ENCODE measurements at regions not wholly inside any gene's neighbourhood (a gene's known extent, or its start where the extent isn't known, plus 50 kb on each side); places are given as distances from the start of the nearest gene placed in this dataset.
"Not testable (repeated sequence)": the region's sequence is repeated elsewhere in the genome, so short reads cannot be mapped to it uniquely, and the experiment has no call there.

- TF ChIP-seq POLR2AphosphoS5 (IDR thresholded peaks at IDR 0.05) (no peak), EP300 (IDR thresholded peaks at IDR 0.05; ENCODE audit: low read depth) (no peak), POLR2A (IDR thresholded peaks at IDR 0.05) (no peak)
- TF ChIP-seq, protein P1, sequence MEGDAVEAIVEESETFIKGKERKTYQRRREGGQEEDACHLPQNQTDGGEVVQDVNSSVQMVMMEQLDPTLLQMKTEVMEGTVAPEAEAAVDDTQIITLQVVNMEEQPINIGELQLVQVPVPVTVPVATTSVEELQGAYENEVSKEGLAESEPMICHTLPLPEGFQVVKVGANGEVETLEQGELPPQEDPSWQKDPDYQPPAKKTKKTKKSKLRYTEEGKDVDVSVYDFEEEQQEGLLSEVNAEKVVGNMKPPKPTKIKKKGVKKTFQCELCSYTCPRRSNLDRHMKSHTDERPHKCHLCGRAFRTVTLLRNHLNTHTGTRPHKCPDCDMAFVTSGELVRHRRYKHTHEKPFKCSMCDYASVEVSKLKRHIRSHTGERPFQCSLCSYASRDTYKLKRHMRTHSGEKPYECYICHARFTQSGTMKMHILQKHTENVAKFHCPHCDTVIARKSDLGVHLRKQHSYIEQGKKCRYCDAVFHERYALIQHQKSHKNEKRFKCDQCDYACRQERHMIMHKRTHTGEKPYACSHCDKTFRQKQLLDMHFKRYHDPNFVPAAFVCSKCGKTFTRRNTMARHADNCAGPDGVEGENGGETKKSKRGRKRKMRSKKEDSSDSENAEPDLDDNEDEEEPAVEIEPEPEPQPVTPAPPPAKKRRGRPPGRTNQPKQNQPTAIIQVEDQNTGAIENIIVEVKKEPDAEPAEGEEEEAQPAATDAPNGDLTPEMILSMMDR (IDR thresholded peaks at IDR 0.05) = no peak
- H3K4me1 ChIP-seq = peaks cover 0 to 5% (median 0%) of the 10 kb centered on the region in 4 donors
- H3K9me3 ChIP-seq = no peaks in the 10 kb centered on the region
- H3K27me3 ChIP-seq = no peaks in the 10 kb centered on the region
- 89% methylated on average over 1 of the region's 1 CpG for WGBS, 2 donors (ENCODE audit: low coverage in 1 of 2)
- intact Hi-C loops (cut with DNase I; ENCODE audit: low total_unique reads) (no loop called here), in situ Hi-C loops (cut with MboI; ENCODE audit: low pct_ligation_motif_present in 1 of 4, low pct_unique_long_range_greater_than_20kb in 1 of 4, low sequenced_read_pairs in 3 of 4) (no loop called here)
- no peaks in the 10 kb centered on the region for H3K36me3 ChIP-seq
- no peak for DNase-seq
- H3K4me3 ChIP-seq = no peak overlapping the region
- no peak overlapping the region for H3K27ac ChIP-seq
Measured at GRCh38 chr4:146108756-146109155, 66.8 kb upstream of the LSM6 start.

- Histone ChIP-seq H3K4me3 (no peak overlapping the region), H3K36me3 (no peaks in the 10 kb centered on the region), H3K27me3 (no peaks in the 10 kb centered on the region), H3K4me1 (peaks cover 0 to 5% (median 0%) of the 10 kb centered on the region in 4 donors), H3K9me3 (no peaks in the 10 kb centered on the region), H3K27ac (no peak overlapping the region)
- intact Hi-C loops (cut with DNase I; ENCODE audit: low total_unique reads) = no loop called here
- in situ Hi-C loops (cut with MboI; ENCODE audit: low pct_ligation_motif_present in 1 of 4, low pct_unique_long_range_greater_than_20kb in 1 of 4, low sequenced_read_pairs in 3 of 4) = no loop called here
- 90 to 94% methylated on average over 3 of the region's 3 CpGs for WGBS, 2 donors (ENCODE audit: low coverage in 1 of 2)
- TF ChIP-seq, protein P1 (IDR thresholded peaks at IDR 0.05) = no peak
- TF ChIP-seq POLR2A (IDR thresholded peaks at IDR 0.05) (no peak), EP300 (IDR thresholded peaks at IDR 0.05; ENCODE audit: low read depth) (no peak), POLR2AphosphoS5 (IDR thresholded peaks at IDR 0.05) (no peak)
- no peak for DNase-seq
Measured at GRCh38 chr4:146107587-146108240, 67.8 kb upstream of the LSM6 start.

GRCh38 chr4:146105464-146105863 is 70.1 kb upstream of the LSM6 start:
- Histone ChIP-seq H3K9me3 (no peaks in the 10 kb centered on the region), H3K4me3 (no peak overlapping the region), H3K36me3 (no peaks in the 10 kb centered on the region), H3K27ac (no peak overlapping the region), H3K4me1 (peaks cover 0 to 5% (median 0%) of the 10 kb centered on the region in 4 donors), H3K27me3 (no peaks in the 10 kb centered on the region)
- TF ChIP-seq POLR2AphosphoS5 (IDR thresholded peaks at IDR 0.05) = no peak
- no peak for TF ChIP-seq POLR2A (IDR thresholded peaks at IDR 0.05)
- TF ChIP-seq, protein P1 (IDR thresholded peaks at IDR 0.05) = no peak
- TF ChIP-seq EP300 (IDR thresholded peaks at IDR 0.05; ENCODE audit: low read depth) = no peak
- no peak for DNase-seq
- 79% methylated on average over 1 of the region's 1 CpG; no CpG with 5 or more reads in 1 of the 2 donors for WGBS, 2 donors (ENCODE audit: low coverage in 1 of 2)
- in situ Hi-C loops (cut with MboI; ENCODE audit: low pct_ligation_motif_present in 1 of 4, low pct_unique_long_range_greater_than_20kb in 1 of 4, low sequenced_read_pairs in 3 of 4) = no loop called here
- intact Hi-C loops (cut with DNase I; ENCODE audit: low total_unique reads) = no loop called here

GRCh38 chr4:146104541-146104940 is 71.0 kb upstream of the LSM6 start:
- TF ChIP-seq POLR2AphosphoS5 (IDR thresholded peaks at IDR 0.05) = no peak
- TF ChIP-seq EP300 (IDR thresholded peaks at IDR 0.05; ENCODE audit: low read depth) = no peak
- TF ChIP-seq POLR2A (IDR thresholded peaks at IDR 0.05) = no peak
- WGBS, 2 donors (ENCODE audit: low coverage in 1 of 2) = 76 to 87% methylated on average over 3 to 4 of the region's 4 CpGs
- in situ Hi-C loops (cut with MboI; ENCODE audit: low pct_ligation_motif_present in 1 of 4, low pct_unique_long_range_greater_than_20kb in 1 of 4, low sequenced_read_pairs in 3 of 4) (no loop called here), intact Hi-C loops (cut with DNase I; ENCODE audit: low total_unique reads) (no loop called here)
- no peak overlapping the region for H3K4me3 ChIP-seq
- H3K9me3 ChIP-seq = no peaks in the 10 kb centered on the region
- peaks cover 0 to 5% (median 0%) of the 10 kb centered on the region in 4 donors for H3K4me1 ChIP-seq
- DNase-seq = no peak
- no peaks in the 10 kb centered on the region for H3K36me3 ChIP-seq
- H3K27me3 ChIP-seq = no peaks in the 10 kb centered on the region
- H3K27ac ChIP-seq = no peak overlapping the region

GRCh38 chr4:146104052-146104451 is 71.5 kb upstream of the LSM6 start:
- H3K27me3 ChIP-seq; in situ Hi-C loops (cut with MboI; ENCODE audit: low pct_ligation_motif_present in 1 of 4, low pct_unique_long_range_greater_than_20kb in 1 of 4, low sequenced_read_pairs in 3 of 4); intact Hi-C loops (cut with DNase I; ENCODE audit: low total_unique reads); H3K36me3 ChIP-seq; H3K27ac ChIP-seq; DNase-seq; H3K4me1 ChIP-seq; H3K9me3 ChIP-seq; H3K4me3 ChIP-seq: not testable (repeated sequence)
- WGBS, 2 donors (ENCODE audit: low coverage in 1 of 2) = 93 to 97% methylated on average over 8 to 9 of the region's 9 CpGs
